ENCODE measurements at regions not wholly inside any gene's neighbourhood (a gene's known extent, or its start where the extent isn't known, plus 50 kb on each side); places are given as distances from the start of the nearest gene placed in this dataset.

- TF ChIP-seq ZIC2 (tag by site-specific recombination; IDR thresholded peaks at IDR 0.05): no peak
- TF ChIP-seq ZNF423 (tag by site-specific recombination; IDR thresholded peaks at IDR 0.05): no peak
- TF ChIP-seq REST (tag by site-specific recombination; IDR thresholded peaks at IDR 0.05): no peak
- no peak for TF ChIP-seq ZBTB7A (tag by site-specific recombination; IDR thresholded peaks at IDR 0.05; ENCODE audit: low read depth)
- TF ChIP-seq PRDM10 (tag by site-specific recombination; IDR thresholded peaks at IDR 0.05): no peak
- no peak for TF ChIP-seq ZNF776 (tag by site-specific recombination; IDR thresholded peaks at IDR 0.05; ENCODE audit: borderline replicate concordance)
- no peak for TF ChIP-seq ZNF114 (tag by site-specific recombination; IDR thresholded peaks at IDR 0.05)
- no peak for TF ChIP-seq GLI4 (tag by site-specific recombination; IDR thresholded peaks at IDR 0.05)
Observed at GRCh38 chr2:19743641-19744040, 158.1 kb downstream of the TTC32 start.
